IMR-90 (cell line): ENCODE measurements at regions not wholly inside any gene's neighbourhood (a gene's known extent, or its start where the extent isn't known, plus 50 kb on each side); places are given as distances from the start of the nearest gene placed in this dataset.

ENCODE experiments used
- BHLHE40 ChIP-seq: fragments of 150-350 bp; IDR thresholded peaks from 2 replicates; pipeline ENCODE4 v1.6.1; 2016; ENCODE audit warnings: mild to moderate bottlenecking, low read depth, low read length
- NFE2L2 ChIP-seq: fragments of 150-350 bp; IDR thresholded peaks from 2 replicates; pipeline ENCODE4 v1.6.1; 2016; ENCODE audit warnings: low read depth, mild to moderate bottlenecking, low read length
- POLR2A ChIP-seq: IDR thresholded peaks from 2 replicates; pipeline ENCODE4 v1.6.1; 2012; ENCODE audit warnings: mild to moderate bottlenecking, low read depth, low read length
- TF ChIP-seq, protein P1 (sequence below): conservative IDR thresholded peaks from 2 replicates; pipeline ENCODE4 v1.5.1; 2012; ENCODE audit warnings: mild to moderate bottlenecking, low read depth, low read length, improper control_type of control experiment
- TF ChIP-seq, protein P2 (sequence below): fragments of 150-350 bp; IDR thresholded peaks from 2 replicates; pipeline ENCODE4 v1.6.1; 2017; ENCODE audit warnings: mild to moderate bottlenecking, antibody characterized with exemption, low read length, low read depth

- TF ChIP-seq POLR2A (no peak), BHLHE40 (no peak), NFE2L2 (no peak)
- TF ChIP-seq, protein P1, sequence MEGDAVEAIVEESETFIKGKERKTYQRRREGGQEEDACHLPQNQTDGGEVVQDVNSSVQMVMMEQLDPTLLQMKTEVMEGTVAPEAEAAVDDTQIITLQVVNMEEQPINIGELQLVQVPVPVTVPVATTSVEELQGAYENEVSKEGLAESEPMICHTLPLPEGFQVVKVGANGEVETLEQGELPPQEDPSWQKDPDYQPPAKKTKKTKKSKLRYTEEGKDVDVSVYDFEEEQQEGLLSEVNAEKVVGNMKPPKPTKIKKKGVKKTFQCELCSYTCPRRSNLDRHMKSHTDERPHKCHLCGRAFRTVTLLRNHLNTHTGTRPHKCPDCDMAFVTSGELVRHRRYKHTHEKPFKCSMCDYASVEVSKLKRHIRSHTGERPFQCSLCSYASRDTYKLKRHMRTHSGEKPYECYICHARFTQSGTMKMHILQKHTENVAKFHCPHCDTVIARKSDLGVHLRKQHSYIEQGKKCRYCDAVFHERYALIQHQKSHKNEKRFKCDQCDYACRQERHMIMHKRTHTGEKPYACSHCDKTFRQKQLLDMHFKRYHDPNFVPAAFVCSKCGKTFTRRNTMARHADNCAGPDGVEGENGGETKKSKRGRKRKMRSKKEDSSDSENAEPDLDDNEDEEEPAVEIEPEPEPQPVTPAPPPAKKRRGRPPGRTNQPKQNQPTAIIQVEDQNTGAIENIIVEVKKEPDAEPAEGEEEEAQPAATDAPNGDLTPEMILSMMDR, result no peak
- TF ChIP-seq, protein P2, sequence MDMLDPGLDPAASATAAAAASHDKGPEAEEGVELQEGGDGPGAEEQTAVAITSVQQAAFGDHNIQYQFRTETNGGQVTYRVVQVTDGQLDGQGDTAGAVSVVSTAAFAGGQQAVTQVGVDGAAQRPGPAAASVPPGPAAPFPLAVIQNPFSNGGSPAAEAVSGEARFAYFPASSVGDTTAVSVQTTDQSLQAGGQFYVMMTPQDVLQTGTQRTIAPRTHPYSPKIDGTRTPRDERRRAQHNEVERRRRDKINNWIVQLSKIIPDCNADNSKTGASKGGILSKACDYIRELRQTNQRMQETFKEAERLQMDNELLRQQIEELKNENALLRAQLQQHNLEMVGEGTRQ, result no peak
These were observed 360.5 kb upstream of the TARS1 start for GRCh38 chr5:33080287-33080686.
